22Rv1 (cell line): ENCODE measurements at regions not wholly inside any gene's neighbourhood (a gene's known extent, or its start where the extent isn't known, plus 50 kb on each side); places are given as distances from the start of the nearest gene placed in this dataset.

ENCODE experiments used
- H3K27ac ChIP-seq: fragments of 450-650 bp; 2 replicates; pipeline ENCODE4 v1.5.1; 2017
- CTCF ChIP-seq: fragments of 450-650 bp; IDR thresholded peaks from 2 replicates; pipeline ENCODE4 v1.5.1; 2017; ENCODE audit warnings: mild to moderate bottlenecking
- ZFX ChIP-seq: fragments of 450-650 bp; IDR thresholded peaks from 2 replicates; pipeline ENCODE4 v1.6.1; 2017; ENCODE audit warnings: antibody characterized with exemption, borderline replicate concordance

- H3K27ac ChIP-seq: no peak overlapping the region
- TF ChIP-seq CTCF (no peak), ZFX (no peak)
Measured at GRCh38 chr20:51249781-51250180, 226.9 kb upstream of the KCNG1 start.

GRCh38 chr20:51249215-51249614, 226.3 kb upstream of the KCNG1 start:
- TF ChIP-seq ZFX (no peak), CTCF (no peak)
- H3K27ac ChIP-seq: no peak overlapping the region

- no peak for TF ChIP-seq ZFX
- no peak for TF ChIP-seq CTCF
- H3K27ac ChIP-seq: no peak overlapping the region
Measured at GRCh38 chr20:51244466-51244865, 221.6 kb upstream of the KCNG1 start.

GRCh38 chr20:51238675-51239305, 215.9 kb upstream of the KCNG1 start:
- no peak overlapping the region for H3K27ac ChIP-seq
- TF ChIP-seq ZFX: no peak
- TF ChIP-seq CTCF: no peak

- TF ChIP-seq CTCF (no peak), ZFX (no peak)
- H3K27ac ChIP-seq: no peak overlapping the region
Measured at GRCh38 chr20:51237791-51238190, 214.9 kb upstream of the KCNG1 start.

- TF ChIP-seq CTCF: no peak
- no peak for TF ChIP-seq ZFX
Measured at GRCh38 chr20:51237278-51237677, 214.4 kb upstream of the KCNG1 start.

GRCh38 chr20:51236421-51236820, 213.5 kb upstream of the KCNG1 start:
- TF ChIP-seq ZFX (no peak), CTCF (no peak)
- H3K27ac ChIP-seq: no peak overlapping the region

More at GRCh38 chr20:51237278-51237677, 214.4 kb upstream of the KCNG1 start:
- H3K27ac ChIP-seq: no peak overlapping the region
